Stimulated activated CD4-positive, alpha-beta T cell treated with anti-CD3 and anti-CD28 coated beads, Interleukin-1b, Interleukin-23, amount 100 ng/mL, for 24 hours (primary cell): ENCODE measurements at regions not wholly inside any gene's neighbourhood (a gene's known extent, or its start where the extent isn't known, plus 50 kb on each side); places are given as distances from the start of the nearest gene placed in this dataset.
"Not testable (repeated sequence)": the region's sequence is repeated elsewhere in the genome, so short reads cannot be mapped to it uniquely, and the experiment has no call there.

Experiments
- DNase-seq, 4 experiments: peaks; one replicate each; pipeline ENCODE4 v3.0.0-alpha.2; 2020; ENCODE audit warnings: low read depth in 4 of 4, low spot score in 1 of 4

- DNase-seq: no peak
Observed at GRCh38 chr12:75685617-75686225, 174.3 kb upstream of the KRR1 start.

- no peak for DNase-seq
Observed at GRCh38 chr12:75684678-75685616, 173.5 kb upstream of the KRR1 start.

- not testable (repeated sequence) for DNase-seq
Observed at GRCh38 chr12:75683995-75684586, 172.7 kb upstream of the KRR1 start.

GRCh38 chr12:75683220-75683619, 171.8 kb upstream of the KRR1 start:
- DNase-seq: no peak

- DNase-seq: no peak
Observed at GRCh38 chr12:75677522-75677921, 166.1 kb upstream of the KRR1 start.

GRCh38 chr12:75674393-75674792, 163.0 kb upstream of the KRR1 start:
- no peak for DNase-seq

GRCh38 chr12:75672200-75672599, 160.8 kb upstream of the KRR1 start:
- no peak for DNase-seq

- DNase-seq: no peak
Observed at GRCh38 chr12:75670216-75670615, 158.8 kb upstream of the KRR1 start.

GRCh38 chr12:75666939-75667334, 155.5 kb upstream of the KRR1 start:
- no peak for DNase-seq

- no peak for DNase-seq
Observed at GRCh38 chr12:75666126-75666938, 154.9 kb upstream of the KRR1 start.

GRCh38 chr12:75665216-75665615, 153.8 kb upstream of the KRR1 start:
- no peak for DNase-seq

- DNase-seq: no peak
Observed at GRCh38 chr12:75662511-75663159, 151.2 kb upstream of the KRR1 start.

GRCh38 chr12:75661908-75662307, 150.5 kb upstream of the KRR1 start:
- DNase-seq: no peak

GRCh38 chr12:75660805-75661404, 149.5 kb upstream of the KRR1 start:
- DNase-seq: no peak

- no peak for DNase-seq
Observed at GRCh38 chr12:75660107-75660530, 148.7 kb upstream of the KRR1 start.

GRCh38 chr12:75658901-75659823, 147.8 kb upstream of the KRR1 start:
- peak in 1 of 4 experiments; percentile 6 for DNase-seq

GRCh38 chr12:75658286-75658685, 146.9 kb upstream of the KRR1 start:
- no peak for DNase-seq

GRCh38 chr12:75657831-75658230, 146.4 kb upstream of the KRR1 start:
- no peak for DNase-seq

- not testable (repeated sequence) for DNase-seq
Observed at GRCh38 chr12:75657354-75657753, 145.9 kb upstream of the KRR1 start.
